Naive B cell (primary cell): ENCODE measurements at regions not wholly inside any gene's neighbourhood (a gene's known extent, or its start where the extent isn't known, plus 50 kb on each side); places are given as distances from the start of the nearest gene placed in this dataset.

Experiments used
- ATAC-seq, 2 donors: fragments of 150-1000 bp; cut with Tn5 transposase; 2 replicates each; pipeline ENCODE4 v1.10.0; 2021; ENCODE audit warnings: low read depth in 2 of 2, mild to moderate bottlenecking in 2 of 2, moderate library complexity in 2 of 2
- DNase-seq: peaks from one replicate; pipeline ENCODE4 v3.0.0; 2022
- H3K27ac Mint-ChIP-seq, 6 donors: one replicate each; pipeline ENCODE4 v1.8.0; 2020 to 2022; ENCODE audit warnings: mild to moderate bottlenecking in 6 of 6, mixed read lengths in 6 of 6, moderate library complexity in 5 of 6, inconsistent platforms in 2 of 6
- H3K27me3 Mint-ChIP-seq, 3 donors: one replicate each; pipeline ENCODE4 v1.8.0; 2021 to 2022; ENCODE audit warnings: mixed read lengths in 3 of 3, mild to moderate bottlenecking in 1 of 3
- H3K36me3 Mint-ChIP-seq, 2 donors: one replicate each; pipeline ENCODE4 v1.8.0; 2020 to 2022; ENCODE audit warnings: mixed read lengths in 2 of 2, inconsistent platforms in 1 of 2, mild to moderate bottlenecking in 1 of 2
- H3K4me1 Mint-ChIP-seq, 3 donors: one replicate each; pipeline ENCODE4 v1.8.0; 2020 to 2022; ENCODE audit warnings: mixed read lengths in 3 of 3, inconsistent platforms in 1 of 3, mild to moderate bottlenecking in 1 of 3, moderate library complexity in 1 of 3
- H3K4me3 Mint-ChIP-seq, 8 donors: one replicate each; pipeline ENCODE4 v1.8.0; 2020 to 2022; ENCODE audit warnings: mild to moderate bottlenecking in 8 of 8, mixed read lengths in 8 of 8, moderate library complexity in 8 of 8, inconsistent platforms in 2 of 8
- H3K9me3 Mint-ChIP-seq, 7 donors: one replicate each; pipeline ENCODE4 v1.8.0; 2020 to 2022; ENCODE audit warnings: mixed read lengths in 7 of 7, mild to moderate bottlenecking in 5 of 7, inconsistent platforms in 2 of 7, moderate library complexity in 1 of 7

DNA sequence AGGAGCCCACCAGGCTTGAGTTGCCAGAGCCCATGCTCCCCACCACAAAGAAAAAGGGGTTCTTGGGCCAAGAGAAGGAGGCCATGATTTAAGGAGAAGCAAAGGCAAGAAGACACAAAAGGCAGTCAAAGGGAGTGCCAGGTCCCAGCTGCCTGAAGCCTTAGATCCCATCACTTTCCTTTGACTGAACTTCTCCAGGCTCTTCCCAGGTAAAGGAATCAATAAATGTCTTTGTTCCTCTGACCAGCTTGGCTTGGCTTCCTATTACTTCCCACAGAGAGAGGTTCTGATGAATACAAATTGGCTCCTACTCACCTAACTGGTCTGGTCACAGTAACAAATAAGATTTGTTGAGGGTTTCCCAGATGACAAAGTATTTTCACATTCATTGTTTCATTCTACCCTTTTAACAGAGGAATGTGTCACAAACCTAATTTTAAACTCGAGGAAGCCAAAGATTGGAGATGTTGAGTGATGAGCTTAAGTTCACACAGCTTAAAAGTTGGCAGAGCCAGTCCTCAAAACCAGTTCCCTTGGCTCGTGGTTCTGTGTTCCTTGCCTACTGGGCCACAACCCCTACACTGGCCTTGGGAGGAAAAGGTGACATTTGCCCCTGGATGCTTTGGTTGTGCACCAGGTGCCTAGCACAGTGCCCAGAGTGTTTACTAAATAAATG is 96.4 kb upstream of the SESN3 start:
- no peak for ATAC-seq
- no peak for DNase-seq
- H3K4me1 Mint-ChIP-seq = peaks cover 16 to 25% (median 25%) of the 10 kb centered on the region in 3 donors
- H3K9me3 Mint-ChIP-seq = no peaks in the 10 kb centered on the region
- H3K36me3 Mint-ChIP-seq = peaks cover 0 to 6% of the 10 kb centered on the region in 2 donors
- no peak overlapping the region for H3K4me3 Mint-ChIP-seq
- H3K27me3 Mint-ChIP-seq = no peaks in the 10 kb centered on the region
- no peak overlapping the region for H3K27ac Mint-ChIP-seq

DNA sequence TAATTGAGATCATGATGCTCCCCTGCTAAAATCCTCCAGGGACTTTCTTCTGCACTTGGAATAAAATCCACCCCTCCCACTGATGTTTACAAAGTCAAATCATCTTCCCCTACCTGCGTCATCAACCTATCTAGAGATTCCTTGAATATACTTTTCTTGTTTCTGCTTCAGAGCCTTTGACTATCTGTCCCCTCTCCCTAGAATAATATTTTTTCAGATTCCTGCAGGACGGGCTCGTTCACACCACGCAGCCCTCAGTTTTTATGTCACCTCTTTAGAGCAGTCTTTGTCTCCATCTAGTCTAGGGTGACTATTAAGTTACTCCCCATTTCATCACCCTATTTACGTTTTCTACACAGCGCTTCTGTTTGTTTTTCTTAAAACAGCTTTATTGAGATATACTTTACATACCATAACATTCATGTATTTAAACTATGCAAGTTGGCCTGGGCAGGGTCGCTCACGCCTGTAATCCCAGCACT is 94.8 kb upstream of the SESN3 start:
- Mint-ChIP-seq H3K27me3 (no peaks in the 10 kb centered on the region), H3K4me3 (no peak overlapping the region), H3K9me3 (no peaks in the 10 kb centered on the region), H3K36me3 (peaks cover 0 to 6% of the 10 kb centered on the region in 2 donors), H3K4me1 (peaks cover 16 to 30% (median 21%) of the 10 kb centered on the region in 3 donors), H3K27ac (no peak overlapping the region)
- ATAC-seq (no peak), DNase-seq (no peak)

DNA sequence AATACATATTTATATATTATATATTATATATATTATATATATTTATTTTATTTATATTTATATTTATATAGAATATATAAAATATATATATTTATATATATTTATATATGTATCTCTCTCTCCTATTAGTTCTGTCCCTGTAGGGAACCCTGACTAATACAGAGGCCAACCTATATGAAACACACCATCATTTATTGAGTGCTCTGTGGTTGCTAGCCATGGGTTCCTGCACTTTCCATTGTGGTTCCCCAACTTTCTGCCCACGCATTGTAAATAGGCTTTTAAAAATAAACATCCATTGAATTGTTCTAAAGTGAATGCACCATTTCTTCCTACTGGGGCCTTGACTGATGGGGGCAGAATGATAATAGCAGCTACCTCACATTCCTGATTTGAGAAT is 93.8 kb upstream of the SESN3 start:
- H3K9me3 Mint-ChIP-seq = no peaks in the 10 kb centered on the region
- ATAC-seq (no peak), DNase-seq (no peak)
- H3K27me3 Mint-ChIP-seq = no peaks in the 10 kb centered on the region
- peaks cover 0 to 6% of the 10 kb centered on the region in 2 donors for H3K36me3 Mint-ChIP-seq
- no peak overlapping the region for H3K27ac Mint-ChIP-seq
- peaks cover 7 to 20% (median 17%) of the 10 kb centered on the region in 3 donors for H3K4me1 Mint-ChIP-seq
- no peak overlapping the region for H3K4me3 Mint-ChIP-seq

DNA sequence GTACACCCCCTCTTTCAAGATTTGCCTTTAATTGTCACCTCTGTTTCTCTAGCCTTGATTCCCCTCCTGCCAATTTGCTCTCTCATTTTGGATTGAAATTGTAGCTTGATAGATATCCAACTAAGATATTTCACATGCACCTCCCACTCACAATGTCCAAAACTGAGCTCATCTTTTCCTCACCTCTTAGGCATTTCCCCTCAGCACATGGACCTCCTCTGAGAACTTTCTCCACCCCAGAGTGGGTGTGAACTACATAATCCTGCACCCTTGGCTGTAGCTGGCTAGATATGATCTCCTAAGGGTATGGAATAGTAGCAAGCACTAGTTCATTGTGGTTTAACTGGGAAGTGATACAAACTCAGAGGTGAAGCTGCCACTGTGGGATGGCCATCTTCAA is 91.5 kb upstream of the SESN3 start:
- no peaks in the 10 kb centered on the region for H3K9me3 Mint-ChIP-seq
- peaks cover 0 to 6% of the 10 kb centered on the region in 2 donors for H3K36me3 Mint-ChIP-seq
- H3K27ac Mint-ChIP-seq = peak overlapping the region in 3 of 6 donors; percentile 11 to 93 (median 14)
- DNase-seq = no peak
- peaks cover 13 to 22% (median 21%) of the 10 kb centered on the region in 3 donors for H3K4me1 Mint-ChIP-seq
- no peaks in the 10 kb centered on the region for H3K27me3 Mint-ChIP-seq
- no peak for ATAC-seq
- H3K4me3 Mint-ChIP-seq = no peak overlapping the region

DNA sequence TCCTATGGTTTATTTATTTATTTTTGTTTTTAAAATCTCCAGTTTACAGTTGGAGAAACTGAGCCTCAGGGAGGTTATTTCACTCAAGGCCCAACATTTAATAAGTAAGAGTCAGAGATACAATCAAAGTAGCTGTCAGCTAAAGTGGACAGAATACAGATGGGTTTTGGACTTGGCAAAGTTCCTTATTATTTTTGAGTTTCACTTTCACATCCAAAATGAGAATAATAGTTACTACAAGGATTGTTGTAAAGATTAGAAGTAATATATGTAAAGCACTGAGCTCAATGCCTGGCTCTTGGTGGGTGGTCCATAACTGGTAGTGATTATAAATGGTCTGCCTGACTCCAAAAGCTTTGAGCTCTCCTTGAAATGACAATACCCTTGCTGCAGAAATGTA is 87.5 kb upstream of the SESN3 start:
- H3K4me3 Mint-ChIP-seq = no peak overlapping the region
- ATAC-seq (peak; percentile 28 to 48), DNase-seq (no peak)
- H3K27ac Mint-ChIP-seq = peak overlapping the region in 1 of 6 donors; percentile 39
- H3K36me3 Mint-ChIP-seq = no peaks in the 10 kb centered on the region
- no peaks in the 10 kb centered on the region for H3K27me3 Mint-ChIP-seq
- H3K9me3 Mint-ChIP-seq = no peaks in the 10 kb centered on the region
- peaks cover 13 to 21% (median 18%) of the 10 kb centered on the region in 3 donors for H3K4me1 Mint-ChIP-seq

DNA sequence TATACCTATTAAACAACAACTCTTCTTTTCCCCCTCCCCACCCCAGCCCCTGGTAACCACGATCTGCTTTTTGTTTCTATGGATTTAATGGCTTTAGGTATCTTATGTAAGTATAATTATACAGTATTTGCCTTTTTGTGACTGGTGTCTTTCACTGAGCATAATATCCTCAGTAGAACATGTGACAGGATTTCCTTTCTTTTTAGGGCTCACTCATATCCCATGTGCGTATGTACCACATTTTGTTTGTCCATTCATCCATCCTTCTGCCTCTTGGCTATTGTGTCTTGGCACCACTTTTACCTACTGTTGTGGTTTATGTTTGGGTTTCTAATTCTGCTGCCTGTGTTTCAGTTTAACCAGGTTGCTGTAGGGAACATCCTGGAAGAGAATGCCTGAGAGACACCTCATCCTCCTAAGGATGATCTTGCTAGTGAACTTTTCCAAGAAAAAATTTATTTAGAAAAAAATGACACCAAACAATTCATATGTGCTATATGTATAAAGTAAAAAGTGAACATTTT is 77.6 kb upstream of the SESN3 start:
- peak overlapping the region in 3 of 8 donors; percentile 5 to 29 (median 15) for H3K4me3 Mint-ChIP-seq
- DNase-seq (no peak), ATAC-seq (peak in 1 of 2 donors; percentile 35)
- no peaks in the 10 kb centered on the region for H3K9me3 Mint-ChIP-seq
- H3K36me3 Mint-ChIP-seq = no peaks in the 10 kb centered on the region
- no peaks in the 10 kb centered on the region for H3K27me3 Mint-ChIP-seq
- peaks cover 27 to 43% (median 34%) of the 10 kb centered on the region in 3 donors for H3K4me1 Mint-ChIP-seq
- peak overlapping the region in 3 of 6 donors; percentile 7 to 40 (median 18) for H3K27ac Mint-ChIP-seq

DNA sequence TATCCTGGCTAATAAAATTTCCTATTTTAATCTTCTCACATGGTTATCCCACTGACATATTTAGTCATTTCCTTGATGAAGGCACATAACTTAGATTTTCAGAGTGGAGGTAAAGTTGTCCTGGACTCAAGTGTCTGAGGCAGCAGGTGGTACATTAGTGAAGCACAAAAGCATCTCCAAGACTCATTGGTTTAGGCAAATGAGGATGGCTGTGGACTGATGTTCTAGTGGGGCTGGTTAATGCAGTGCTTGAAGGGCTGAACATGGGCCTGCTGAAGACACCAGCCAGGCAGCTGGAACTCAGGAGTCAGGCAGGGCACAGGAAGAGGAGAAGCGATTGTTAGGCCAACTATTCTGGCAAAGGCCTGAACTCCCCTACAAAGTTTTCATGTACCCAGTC is 76.3 kb upstream of the SESN3 start:
- ATAC-seq (peak; percentile 70 to 73), DNase-seq (no peak)
- H3K9me3 Mint-ChIP-seq = no peaks in the 10 kb centered on the region
- H3K4me3 Mint-ChIP-seq = peak overlapping the region in 2 of 8 donors; percentile 21 to 61
- H3K27me3 Mint-ChIP-seq = no peaks in the 10 kb centered on the region
- H3K27ac Mint-ChIP-seq = peak overlapping the region in 5 of 6 donors; percentile 14 to 94 (median 66)
- H3K36me3 Mint-ChIP-seq = no peaks in the 10 kb centered on the region
- peaks cover 27 to 43% (median 38%) of the 10 kb centered on the region in 3 donors for H3K4me1 Mint-ChIP-seq

DNA sequence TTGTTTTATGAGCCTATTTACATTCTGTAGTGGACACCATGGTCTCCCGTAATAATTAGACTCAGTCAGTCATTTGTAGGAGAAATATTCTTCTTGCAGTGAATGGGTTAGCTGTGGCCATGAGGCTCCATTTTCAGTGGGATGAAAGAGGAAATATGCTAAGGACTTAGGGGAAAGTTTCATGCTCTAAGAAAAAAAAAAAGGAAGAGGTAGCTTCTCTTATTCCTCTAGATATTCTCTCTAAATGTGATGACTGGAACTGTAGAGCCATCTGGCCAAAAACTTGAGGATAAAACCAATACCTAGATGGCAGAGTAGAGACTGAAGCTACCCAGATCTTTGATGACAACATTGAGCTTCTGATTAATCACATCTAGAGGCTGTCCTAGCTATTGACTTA is 75.8 kb upstream of the SESN3 start:
- Mint-ChIP-seq H3K27ac (peak overlapping the region in 2 of 6 donors; percentile 59 to 94), H3K9me3 (no peaks in the 10 kb centered on the region), H3K27me3 (no peaks in the 10 kb centered on the region), H3K36me3 (no peaks in the 10 kb centered on the region), H3K4me3 (no peak overlapping the region), H3K4me1 (peaks cover 27 to 43% (median 38%) of the 10 kb centered on the region in 3 donors)
- no peak for DNase-seq
- peak in 1 of 2 donors; percentile 35 for ATAC-seq

DNA sequence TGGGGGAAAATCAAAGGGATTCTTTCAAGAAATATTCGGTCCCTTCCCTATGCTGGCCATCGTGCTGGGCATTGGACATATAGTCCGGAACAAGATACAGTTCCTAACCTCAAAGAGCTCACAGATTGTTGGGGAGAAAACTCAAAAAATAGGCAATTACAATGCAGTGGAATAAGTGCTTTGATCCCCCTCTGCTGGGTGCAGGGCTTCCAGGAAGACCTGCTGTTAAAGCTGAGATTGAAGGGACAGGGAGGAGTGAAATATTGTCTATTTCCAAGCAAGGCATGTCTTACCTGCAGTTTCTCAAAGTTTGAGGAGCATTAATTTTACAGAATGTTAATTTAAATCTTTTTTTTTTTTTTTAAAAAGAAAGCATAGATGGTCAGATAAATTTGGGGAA is 75.1 kb upstream of the SESN3 start:
- Mint-ChIP-seq H3K9me3 (no peaks in the 10 kb centered on the region), H3K27me3 (no peaks in the 10 kb centered on the region), H3K4me3 (no peak overlapping the region), H3K27ac (peak overlapping the region in 1 of 6 donors; percentile 24), H3K4me1 (peaks cover 27 to 43% (median 38%) of the 10 kb centered on the region in 3 donors), H3K36me3 (no peaks in the 10 kb centered on the region)
- DNase-seq = no peak
- no peak for ATAC-seq

DNA sequence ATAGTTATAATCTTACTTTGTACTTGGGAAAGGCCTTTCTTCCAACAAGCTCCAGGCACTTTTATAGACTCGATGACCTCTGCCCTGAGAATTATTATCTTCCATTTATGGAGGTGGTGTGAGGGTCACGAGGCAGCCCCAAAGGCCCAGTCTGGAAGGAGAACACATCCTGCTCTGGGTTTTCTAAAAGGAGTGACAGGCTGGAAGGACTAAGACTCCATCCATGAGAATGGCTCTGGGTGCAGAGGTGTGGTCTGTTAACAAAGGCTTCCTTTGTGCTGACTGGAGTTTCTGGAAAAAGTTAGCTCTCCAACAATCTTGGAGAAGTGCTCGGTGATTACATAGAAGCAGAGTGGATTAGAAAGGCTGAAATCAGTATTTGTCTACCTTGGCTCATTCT is 74.7 kb upstream of the SESN3 start:
- H3K9me3 Mint-ChIP-seq = no peaks in the 10 kb centered on the region
- H3K4me3 Mint-ChIP-seq = no peak overlapping the region
- peak overlapping the region in 2 of 6 donors; percentile 24 to 59 for H3K27ac Mint-ChIP-seq
- DNase-seq = no peak
- no peaks in the 10 kb centered on the region for H3K27me3 Mint-ChIP-seq
- ATAC-seq = no peak
- H3K4me1 Mint-ChIP-seq = peaks cover 27 to 42% (median 38%) of the 10 kb centered on the region in 3 donors
- no peaks in the 10 kb centered on the region for H3K36me3 Mint-ChIP-seq

DNA sequence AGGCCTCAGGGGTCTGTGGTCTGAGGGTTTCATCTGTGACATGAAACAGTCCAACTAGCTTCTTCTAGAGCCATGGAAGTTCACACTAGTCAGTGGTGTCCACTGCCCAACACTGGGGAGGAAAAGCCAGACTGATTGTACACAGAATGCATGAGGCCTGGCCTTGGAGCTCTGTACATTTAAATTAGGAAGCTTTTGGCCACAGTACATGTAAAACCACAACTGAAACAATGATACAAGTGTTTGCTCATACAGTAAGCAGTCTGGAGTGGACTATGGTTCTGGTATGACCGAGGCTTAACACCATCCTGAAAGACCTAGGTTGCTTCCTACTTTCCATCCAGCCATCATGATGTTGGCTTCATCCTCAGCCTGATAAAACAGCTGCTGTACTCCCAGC is 73.8 kb upstream of the SESN3 start:
- no peaks in the 10 kb centered on the region for H3K9me3 Mint-ChIP-seq
- ATAC-seq = no peak
- peak overlapping the region in 1 of 6 donors; percentile 59 for H3K27ac Mint-ChIP-seq
- H3K4me3 Mint-ChIP-seq = no peak overlapping the region
- DNase-seq = no peak
- no peaks in the 10 kb centered on the region for H3K27me3 Mint-ChIP-seq
- no peaks in the 10 kb centered on the region for H3K36me3 Mint-ChIP-seq
- peaks cover 23 to 38% (median 33%) of the 10 kb centered on the region in 3 donors for H3K4me1 Mint-ChIP-seq

DNA sequence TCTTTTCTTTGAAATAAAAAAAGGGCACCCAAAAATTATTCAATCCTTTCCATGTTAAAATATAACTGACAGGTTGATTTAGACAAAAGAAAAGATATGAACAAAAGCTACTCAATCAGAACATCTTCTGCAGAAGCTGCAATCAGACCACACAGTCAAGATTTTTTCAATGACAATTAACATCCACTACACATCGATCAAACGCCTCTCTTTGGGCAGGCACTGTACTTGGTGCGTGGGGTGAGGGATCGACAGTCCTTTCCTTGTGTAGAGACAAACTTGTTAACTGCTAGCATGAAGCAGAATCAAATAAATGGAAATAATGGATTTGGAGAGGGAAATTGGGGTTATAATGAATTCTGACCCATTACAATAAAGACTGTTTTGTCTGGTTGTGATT is 71.2 kb upstream of the SESN3 start:
- no peak overlapping the region for H3K27ac Mint-ChIP-seq

DNA sequence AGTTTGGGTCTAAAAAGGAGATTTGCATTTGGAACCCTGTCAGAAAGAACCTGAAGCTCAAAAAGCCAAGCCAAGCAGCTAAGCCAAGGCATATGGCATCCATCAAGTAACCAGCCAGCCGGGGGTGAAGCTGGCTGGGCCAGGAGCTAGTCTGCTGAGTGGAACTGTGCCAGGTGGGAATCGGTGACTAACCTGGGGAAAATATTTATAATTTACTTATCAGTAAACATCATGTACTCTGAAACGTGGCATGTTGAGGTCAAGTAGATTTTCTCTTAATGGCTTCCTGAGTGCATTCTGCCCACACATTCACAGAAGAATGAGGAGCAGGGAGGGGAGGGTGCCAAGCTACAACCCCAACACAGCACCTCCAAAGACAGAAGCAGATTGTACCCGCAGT is 70.5 kb upstream of the SESN3 start:
- Mint-ChIP-seq H3K9me3 (no peaks in the 10 kb centered on the region), H3K4me3 (no peak overlapping the region), H3K36me3 (no peaks in the 10 kb centered on the region), H3K4me1 (peaks cover 17 to 34% (median 32%) of the 10 kb centered on the region in 3 donors), H3K27me3 (no peaks in the 10 kb centered on the region), H3K27ac (peak overlapping the region in 1 of 6 donors; percentile 27)
- DNase-seq (no peak), ATAC-seq (no peak)

More for the DNA sequence above, 71.2 kb upstream of the SESN3 start:
- Mint-ChIP-seq H3K4me3 (no peak overlapping the region), H3K27me3 (no peaks in the 10 kb centered on the region), H3K9me3 (no peaks in the 10 kb centered on the region), H3K4me1 (peaks cover 18 to 32% (median 32%) of the 10 kb centered on the region in 3 donors), H3K36me3 (no peaks in the 10 kb centered on the region)
- no peak for ATAC-seq
- DNase-seq = no peak

DNA sequence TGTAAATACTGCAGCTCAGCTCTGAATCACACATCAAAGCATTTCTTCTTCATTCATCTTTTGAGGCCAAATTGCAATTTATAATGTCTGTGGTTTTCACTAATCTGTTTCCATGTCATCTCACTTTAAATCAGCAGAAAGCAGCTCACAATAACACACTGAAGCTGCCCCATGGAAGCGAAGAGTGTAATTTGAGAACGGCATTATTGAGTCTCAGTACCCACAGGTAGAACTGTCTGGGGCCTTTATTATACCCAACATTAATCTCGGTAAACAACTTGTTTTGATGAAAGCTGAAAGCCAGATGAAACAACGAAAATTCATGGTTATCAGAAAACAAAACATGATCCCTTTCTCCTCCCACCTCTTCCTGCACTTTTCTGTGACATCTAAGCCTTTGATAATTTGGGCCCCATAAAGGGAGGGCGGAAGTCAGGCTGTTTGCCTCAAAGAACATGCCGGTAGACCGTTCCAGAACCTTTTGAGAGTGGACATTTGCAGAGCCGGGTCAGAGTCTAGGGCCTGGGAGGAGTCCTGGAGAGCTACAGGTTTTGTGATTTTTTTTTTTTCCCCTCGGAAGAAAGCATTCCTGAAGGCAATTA is 68.2 kb upstream of the SESN3 start:
- no peaks in the 10 kb centered on the region for H3K36me3 Mint-ChIP-seq
- H3K4me1 Mint-ChIP-seq = peaks cover 36 to 50% (median 50%) of the 10 kb centered on the region in 3 donors
- no peak overlapping the region for H3K4me3 Mint-ChIP-seq
- H3K27ac Mint-ChIP-seq = peak overlapping the region in 2 of 6 donors; percentile 37 to 55
- peaks cover 0 to 3% (median 0%) of the 10 kb centered on the region in 7 donors for H3K9me3 Mint-ChIP-seq
- no peaks in the 10 kb centered on the region for H3K27me3 Mint-ChIP-seq
- DNase-seq = no peak
- ATAC-seq = no peak
